NCI-H524 treated with DMSO at 0.1 percent for 48 hours (cell line): ENCODE measurements at regions not wholly inside any gene's neighbourhood (a gene's known extent, or its start where the extent isn't known, plus 50 kb on each side); places are given as distances from the start of the nearest gene placed in this dataset.

Source experiments
- DNase-seq: peaks from one replicate; lab custom pipeline; 2025; lab: John Stamatoyannopoulos, UW

DNA sequence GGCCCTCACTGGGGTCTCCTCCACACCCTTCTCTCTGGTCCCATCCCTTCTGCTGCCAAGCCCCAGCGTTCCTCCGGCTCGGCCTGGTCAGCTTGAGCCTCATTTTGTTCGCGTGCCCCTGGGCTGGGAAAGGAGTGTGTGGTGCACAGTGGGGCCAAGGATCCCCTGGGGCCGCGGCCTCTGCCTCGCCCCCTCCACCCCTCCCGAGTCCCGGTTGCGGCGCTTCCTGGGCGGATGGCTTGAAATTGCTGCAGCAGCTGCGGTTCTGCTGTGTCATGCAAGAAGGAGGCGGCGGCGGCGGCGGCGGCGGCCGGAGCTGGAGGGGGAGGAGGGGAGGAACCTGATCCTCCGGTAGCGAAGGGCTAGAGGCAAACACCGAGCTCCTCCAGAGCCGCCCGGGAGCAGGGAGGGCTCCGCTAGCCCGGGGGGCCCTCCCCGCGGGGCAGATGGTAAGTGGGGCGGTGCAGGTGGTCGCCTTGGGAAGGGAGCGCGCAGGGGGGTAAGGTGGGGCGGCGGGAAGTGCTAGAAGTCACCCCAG, 217.8 kb upstream of the MKLN1 start:
- no peak for DNase-seq

DNA sequence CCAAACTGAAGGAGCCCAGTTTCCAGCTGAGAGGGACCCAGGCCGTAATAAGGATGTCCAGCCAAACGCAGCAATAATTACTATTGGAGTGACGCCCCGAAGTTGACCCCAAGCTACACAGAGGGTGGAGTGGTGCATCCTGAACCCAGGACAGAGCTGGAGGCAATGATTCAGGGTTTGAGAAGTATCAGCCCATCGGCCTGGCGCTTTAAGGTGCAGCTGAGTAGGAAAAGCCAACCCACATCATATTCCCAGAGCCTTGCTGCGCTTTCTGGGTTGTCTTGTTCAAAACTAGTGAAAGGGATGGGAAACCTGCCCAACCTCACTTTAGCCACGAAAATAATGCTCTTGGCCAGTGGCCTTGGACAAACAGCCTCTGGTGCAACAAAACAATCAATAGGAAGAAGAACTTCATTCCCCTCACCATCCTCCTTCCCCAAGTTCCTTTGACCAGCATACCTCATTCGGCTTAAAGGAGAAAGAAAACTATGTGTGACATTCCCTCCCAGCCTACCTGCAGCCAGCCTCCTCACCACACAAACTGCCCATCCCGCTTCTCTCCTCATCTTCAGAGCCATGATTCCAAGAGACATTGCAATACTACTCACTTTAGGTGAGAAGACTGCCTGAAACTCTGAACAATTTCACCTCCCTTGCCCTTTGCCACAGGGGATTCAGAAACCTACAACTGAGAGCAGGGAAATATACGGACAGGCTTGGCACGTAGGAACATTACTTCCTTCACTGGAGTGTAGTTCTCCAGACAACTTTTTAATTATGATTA, 217.2 kb upstream of the MKLN1 start:
- DNase-seq = no peak

DNA sequence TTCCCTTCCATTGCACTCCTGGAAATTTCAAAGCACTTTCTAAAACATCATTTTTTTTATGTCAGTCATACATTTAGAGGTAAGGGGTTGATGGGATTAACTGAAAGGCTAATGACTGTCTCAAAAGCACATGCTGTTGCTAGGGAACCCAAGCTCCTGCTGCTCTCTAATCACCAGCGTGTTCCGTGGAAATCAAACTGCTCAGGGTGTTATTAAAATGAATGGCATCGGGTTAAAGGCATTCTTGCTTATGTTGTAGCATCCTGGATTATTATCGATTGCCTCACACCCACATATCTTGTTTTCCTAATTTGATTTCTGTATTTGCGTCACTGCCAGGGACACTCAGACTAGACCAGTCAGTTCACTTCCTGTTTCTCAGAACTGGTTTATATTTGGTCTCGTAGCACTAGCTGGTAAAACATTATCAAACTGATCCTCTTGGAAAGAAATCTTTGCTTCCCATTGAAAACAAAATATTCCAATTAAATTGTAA, 216.5 kb upstream of the MKLN1 start:
- DNase-seq = peak; percentile 57

DNA sequence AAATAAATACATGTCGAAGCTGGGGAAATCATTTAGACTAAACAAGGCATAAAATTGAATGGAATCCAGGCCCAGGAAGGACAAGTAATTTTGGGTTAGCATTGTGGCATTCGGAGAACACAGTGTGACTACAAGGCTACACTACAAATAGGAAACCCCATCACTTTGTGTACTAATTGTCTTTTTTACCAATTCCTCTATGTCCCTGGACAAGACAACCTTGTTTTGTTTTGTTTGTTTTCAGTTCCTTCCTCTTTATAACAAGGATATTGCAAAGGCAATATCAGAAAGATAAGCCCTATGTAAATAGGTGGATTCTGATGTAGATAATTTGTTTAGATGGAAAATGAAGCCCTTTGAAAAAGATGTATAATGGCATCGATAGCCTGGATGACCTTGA, 215.9 kb upstream of the MKLN1 start:
- no peak for DNase-seq

DNA sequence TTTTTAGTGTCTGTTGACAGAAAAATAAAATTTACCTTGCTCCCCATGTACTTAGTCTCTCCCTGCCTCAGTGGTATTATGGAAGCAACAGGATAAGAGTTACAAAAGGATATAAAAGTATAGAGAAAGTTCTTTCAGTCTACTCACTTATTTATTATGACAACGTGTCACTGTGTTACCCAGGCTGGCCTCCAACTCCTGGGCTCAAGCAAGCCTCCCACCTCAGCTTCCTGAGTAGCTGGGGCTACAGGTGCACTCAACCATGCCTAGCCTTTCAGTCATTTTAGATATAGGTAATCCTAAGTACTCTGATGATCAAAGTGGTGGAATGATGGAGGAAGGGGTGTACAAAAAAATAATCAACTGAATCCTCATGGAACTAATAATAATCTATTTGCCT, 215.2 kb upstream of the MKLN1 start:
- no peak for DNase-seq

DNA sequence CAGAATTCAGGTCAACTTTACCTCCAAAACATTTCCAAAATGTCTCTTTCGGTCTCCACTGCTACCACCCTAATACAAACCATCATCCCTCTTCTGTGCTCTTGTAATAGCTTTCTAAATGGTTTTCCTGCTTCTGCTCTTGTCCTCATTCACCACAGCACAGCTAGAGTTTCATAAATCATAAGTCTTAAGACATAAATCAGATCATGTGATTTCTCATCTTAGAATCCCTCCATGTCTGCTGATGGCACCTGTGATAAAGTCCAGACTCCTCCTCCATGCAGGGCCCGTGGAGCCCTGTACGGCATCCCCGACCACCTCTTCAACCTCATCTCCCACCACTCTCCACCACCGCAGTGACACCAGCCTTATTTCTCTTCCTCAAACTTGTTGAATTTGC, 212.3 kb upstream of the MKLN1 start:
- DNase-seq = no peak

DNA sequence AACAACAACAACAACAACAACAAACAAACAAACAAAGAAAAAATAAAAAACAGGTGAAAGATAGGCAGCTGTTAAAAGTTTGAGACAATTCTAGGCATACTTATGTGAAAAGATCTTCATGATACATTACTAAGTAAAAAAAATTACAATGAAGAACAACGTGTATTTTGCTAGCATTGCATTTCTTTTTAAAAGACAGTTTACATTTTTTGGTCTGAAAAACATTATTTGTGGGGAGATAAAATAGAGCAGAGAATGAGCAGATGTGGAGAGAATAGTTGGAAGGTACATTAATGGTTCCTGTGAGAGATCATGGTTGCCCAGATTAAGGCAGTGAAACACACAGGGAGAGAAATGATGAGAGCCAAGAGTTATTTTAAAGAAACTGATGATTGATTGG, 210.2 kb upstream of the MKLN1 start:
- no peak for DNase-seq

DNA sequence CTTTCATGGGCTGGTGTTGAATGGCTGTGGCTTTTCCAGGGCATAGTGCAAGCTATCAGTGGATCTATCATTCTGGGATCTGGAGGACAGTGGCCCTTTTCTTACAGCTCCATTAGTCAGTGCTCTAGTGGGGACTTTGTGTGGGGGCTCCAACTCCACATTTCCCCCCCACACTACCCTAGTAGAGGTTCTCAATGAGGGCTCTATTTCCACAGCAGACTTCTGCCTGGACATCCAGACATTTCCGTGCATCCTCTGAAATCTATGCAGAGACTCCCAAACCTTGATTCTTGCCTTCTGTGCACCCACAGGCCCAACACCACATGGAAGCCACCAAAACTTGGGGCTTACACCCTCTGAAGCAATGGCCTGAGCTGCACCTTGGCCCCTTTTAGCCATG, 208.3 kb upstream of the MKLN1 start:
- DNase-seq = no peak

DNA sequence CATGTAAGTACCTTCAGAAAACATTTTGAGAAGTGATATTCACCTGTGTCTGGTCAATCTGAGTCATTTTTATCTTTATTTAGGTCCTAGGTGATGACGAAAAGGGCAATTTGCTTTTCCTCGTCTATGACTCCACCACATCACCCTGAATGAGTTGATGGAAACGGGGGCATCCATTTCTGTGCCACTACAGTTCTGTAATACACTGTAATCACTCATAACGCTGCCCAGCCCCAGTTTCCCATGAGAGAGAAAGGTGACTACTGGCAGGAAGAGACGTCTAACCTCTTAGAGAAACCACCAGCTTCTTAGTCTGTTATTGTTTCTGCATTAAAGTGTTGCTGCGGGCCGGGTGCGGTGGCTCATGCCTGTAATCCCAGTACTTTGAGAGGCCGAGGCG, 205.3 kb upstream of the MKLN1 start:
- DNase-seq = no peak

DNA sequence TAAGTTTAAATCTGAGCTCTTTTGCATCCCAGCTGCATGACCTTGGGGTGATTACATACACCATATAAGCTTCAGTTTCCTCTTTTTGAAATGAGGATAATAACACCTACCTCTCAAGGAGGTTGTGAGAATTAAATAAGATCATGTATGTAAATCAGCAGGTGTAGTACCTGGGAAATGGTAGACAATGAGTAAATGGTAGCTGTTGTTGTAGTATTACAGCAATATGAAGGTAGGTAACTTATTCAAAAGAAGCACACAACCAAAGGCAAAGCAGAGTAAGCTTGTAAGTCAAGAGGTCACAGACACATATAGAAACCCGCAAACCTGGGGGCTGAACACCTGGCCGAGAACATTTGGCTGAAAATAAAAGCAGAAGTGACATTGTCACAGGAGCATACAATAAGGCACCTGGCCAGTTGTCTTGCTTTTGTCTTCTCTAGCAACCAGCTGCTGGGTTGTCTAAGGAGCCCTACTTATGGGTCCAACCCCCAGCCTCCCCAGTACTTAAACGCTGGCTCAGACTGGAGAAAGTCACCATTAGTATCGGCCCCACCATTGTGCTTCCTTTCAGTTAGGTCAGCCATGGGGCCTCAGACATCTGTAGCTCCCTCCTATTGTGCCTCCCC, 203.6 kb upstream of the MKLN1 start:
- DNase-seq = no peak

DNA sequence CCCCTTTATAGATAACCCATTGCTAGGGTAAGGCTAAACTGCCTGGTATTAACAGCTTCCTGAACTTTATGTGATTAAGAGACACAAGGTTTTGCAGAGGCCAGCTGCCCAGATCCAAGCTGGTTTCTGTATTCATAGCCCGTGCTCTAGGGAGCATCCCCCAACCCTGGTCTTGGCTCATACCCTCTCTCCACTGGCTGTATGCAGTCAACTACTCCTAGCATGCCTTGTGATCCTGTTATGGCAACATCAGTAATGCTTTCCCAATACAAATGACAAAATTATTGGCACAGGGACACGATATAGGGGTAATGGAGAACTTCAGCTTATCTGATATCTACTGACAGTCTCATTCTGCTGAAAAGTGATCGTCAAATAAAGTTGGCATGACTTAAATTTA, 202.8 kb upstream of the MKLN1 start:
- no peak for DNase-seq

DNA sequence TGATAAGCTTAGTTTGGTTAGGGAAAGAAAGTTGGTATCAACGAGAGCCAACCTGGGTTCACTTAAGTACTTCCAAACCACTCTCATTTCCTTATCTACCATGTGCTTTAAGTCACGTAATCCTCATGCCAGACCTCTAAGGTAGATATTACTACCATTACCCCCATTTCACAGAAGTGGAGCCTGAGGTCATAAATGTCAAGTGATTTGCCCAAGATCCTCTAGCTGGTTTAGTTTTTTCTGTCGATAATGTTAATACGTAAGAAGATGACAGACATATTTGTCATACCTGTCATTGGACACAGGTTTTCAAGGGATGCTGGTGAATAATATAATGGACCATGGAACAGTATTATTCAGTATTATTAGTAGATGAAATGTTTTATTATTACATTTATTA, 197.4 kb upstream of the MKLN1 start:
- no peak for DNase-seq

DNA sequence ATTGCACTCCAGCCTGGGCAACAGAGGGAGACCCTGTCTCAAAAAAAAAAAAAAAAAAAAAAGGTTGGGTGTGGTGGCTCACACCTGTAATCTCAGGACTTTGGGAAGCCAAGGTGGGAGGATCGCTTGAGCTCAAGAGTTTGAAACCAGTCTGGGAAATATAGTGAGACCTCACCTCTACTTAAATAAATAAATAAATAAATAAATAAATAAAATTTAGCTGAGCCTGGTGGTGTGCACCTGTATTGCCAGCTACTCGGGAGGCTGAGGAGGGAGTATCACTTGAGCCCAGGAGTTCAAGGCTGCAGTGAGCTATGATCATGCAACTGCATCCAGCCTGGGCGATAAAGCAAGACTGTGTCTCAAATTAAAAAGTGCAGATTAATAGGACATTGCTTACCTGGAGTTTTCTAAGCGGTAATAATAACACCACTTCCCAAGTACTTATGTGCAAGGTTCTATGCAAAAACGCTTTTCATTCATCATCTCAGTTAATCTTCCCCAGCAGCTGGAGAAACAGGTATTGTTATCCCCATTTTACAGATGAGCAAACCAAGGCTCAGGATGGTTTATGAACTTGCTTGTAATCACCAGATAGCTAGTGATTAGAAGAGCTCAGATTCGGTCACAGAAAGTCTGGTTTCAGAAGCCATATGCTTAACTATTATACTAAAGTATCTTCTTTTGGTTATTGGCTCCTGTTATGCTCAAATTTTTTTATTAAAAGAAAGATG, 196.5 kb upstream of the MKLN1 start:
- no peak for DNase-seq

DNA sequence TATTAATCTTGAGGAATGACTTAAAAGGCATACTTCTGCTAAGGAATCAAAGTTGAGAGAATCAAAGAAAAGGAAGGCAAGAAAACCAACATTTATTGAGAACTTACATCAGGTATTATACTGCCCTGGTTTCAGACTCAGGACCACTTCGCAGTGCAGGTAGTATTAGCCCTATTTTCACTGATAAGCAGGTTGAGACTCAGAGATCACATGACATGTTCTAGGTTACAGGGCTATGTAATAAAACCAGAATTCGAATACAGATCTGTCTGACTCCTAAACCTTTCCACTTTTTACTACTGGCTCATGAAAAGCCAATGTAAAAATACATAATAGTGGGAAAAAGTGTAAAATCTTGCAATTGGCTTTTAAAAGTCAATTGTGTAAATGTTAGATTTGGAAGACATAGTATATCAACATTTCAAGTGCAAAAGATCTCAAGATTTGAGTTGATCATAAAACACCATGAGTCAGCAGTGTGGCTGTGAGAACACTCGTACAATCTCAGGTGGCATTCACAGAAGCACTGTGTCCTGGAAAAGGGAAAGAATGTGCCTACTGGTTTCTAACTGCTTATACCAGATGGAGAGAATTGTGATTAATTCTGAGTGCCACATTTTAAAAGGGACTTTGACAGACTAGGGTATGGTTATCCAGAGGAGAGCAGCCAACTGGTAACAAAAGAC, 195.8 kb upstream of the MKLN1 start:
- no peak for DNase-seq

DNA sequence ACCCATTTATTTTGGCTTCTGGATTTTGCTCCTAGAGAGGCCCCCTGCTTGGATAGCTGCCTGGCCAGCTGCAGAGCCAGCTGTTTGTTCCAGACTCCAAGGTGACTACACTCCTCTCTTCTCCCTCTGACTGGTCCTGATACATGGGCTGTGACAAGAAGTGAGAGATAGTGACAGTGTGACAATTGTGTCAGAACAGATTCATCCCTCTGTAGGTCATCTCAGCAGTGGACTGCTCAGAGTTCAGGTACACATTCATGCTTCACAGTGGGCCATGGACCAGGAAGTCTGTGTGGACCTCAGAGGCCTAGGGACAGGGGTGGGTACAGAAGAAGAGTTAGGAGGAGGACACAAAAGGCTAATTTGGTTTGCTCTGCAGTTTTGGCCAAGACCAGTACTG, 188.2 kb upstream of the MKLN1 start:
- DNase-seq = no peak

DNA sequence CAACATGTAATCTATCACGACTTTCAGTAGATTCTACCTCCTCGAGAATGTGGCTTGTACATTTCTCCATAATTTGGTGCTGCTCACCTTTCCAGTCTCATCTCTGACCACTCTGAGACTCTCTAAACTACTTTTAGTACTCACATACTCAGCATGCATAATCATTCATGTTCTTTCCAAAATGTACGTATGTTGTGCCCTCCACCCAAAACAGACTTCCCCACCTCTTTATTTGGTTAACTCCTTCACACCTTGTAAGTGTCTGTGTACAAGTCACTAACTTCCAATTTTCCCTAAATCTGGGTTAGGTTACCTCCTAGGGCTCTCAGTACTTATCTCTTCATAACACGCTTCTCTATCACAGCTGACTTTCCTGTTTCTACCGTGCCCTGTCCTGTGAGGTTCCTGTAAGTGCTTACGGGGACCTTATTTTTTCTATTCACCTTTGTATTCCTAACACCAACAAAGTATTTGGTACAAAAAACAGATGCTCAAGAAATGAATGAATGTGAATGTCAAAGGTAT, 186.2 kb upstream of the MKLN1 start:
- DNase-seq = no peak

DNA sequence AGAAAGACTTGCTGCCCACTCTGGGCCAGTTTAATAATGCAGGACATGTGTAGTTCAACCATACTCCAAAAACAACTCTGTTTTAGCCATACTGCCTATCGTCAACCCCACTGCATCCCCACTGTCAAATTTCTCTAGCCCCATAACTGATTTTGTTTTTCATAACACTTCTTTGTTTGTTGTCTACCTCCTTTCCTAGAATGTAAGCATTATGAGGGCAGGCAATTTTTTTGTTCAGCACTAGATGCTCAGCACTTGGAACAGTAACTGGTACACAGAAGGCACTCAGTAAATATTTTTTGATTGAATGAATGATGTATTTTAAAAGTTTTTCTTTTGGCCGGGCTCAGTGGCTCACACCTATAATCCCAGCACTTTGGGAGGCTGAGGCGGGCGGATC, 183.8 kb upstream of the MKLN1 start:
- no peak for DNase-seq

DNA sequence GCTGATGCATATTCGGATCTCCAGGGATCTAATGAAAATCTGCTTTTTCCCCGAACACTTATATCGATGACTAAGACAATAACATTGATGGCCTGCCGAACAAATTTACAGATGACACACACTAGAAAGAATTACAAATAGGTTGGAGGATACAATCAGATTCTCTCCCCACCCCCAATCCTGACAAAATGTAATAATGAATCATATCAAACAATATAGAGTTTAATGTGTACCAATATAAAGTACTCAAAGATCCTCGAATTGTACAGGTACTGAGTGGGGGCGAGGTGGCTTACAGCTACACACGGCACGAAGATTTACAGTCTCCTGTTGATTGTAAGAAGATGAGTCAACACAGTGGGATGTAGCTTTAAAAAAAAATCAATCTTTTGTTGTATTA, 182.7 kb upstream of the MKLN1 start:
- DNase-seq = no peak

DNA sequence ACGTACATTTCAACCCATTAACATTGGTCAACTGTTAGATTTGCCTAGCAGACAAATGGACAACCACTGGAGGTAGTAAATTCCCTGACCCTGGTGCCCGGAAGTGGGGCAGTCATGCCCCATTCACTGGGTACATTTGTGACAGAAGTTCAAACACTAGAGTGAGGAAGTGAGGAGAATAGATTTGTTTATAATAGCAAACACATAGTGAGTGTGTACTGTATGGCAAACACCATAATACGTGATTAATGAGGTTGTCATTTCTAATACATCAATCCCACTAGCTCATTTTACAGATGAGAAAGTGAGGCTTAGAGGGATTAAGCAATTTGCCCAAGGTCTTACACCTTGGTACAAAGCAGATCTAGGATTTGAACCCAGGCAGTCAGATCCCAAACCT, 181.9 kb upstream of the MKLN1 start:
- DNase-seq = no peak

DNA sequence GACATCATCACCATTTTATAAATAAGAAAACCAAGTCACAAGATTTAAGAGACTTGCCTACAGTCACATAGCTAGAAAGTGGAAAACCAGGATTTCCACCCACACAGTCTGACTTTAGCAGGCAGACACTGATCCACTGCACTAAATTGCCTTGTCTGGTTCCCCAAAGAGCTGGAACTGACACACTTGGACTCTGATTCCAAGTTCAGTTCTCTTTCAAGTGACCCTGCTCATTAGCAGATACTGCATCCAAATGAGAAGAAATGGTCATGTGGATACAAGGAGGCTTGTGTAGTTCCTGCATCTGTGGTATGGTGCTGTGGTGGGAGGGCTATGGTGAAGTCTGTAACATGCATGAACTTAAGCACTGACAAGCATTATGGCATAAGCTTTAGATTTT, 180.1 kb upstream of the MKLN1 start:
- DNase-seq = no peak

DNA sequence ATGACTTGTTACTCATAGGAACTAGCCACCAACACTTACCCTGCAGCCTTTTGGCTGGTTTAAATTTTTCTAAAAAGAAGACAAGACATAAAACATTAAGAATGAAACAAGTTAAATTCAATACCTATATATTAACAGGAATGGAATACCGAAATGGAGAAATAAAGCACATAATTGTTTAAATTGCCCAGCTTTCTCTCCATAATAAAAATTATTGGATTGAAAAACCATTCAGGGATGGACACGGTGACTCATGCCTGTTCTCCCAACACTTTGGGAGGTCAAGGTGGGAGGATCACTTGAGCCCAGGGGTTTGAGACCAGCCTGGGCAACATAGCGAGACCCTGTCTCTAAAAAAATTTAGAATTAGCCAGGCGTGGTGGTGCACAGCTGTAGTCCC, 179.4 kb upstream of the MKLN1 start:
- DNase-seq = no peak
